ENCODE measurements at regions not wholly inside any gene's neighbourhood (a gene's known extent, or its start where the extent isn't known, plus 50 kb on each side); places are given as distances from the start of the nearest gene placed in this dataset.
"Not testable (repeated sequence)": the region's sequence is repeated elsewhere in the genome, so short reads cannot be mapped to it uniquely, and the experiment has no call there.

GRCh38 chr10:25820874-25821273, 113.2 kb upstream of the MYO3A start:
- ATAC-seq (ENCODE audit: low read depth in 2 of 2) (peak; percentile 12 to 40), DNase-seq (no peak)
- peaks cover 9 to 11% (median 9%) of the 10 kb centered on the region in 3 donors for H3K4me1 Mint-ChIP-seq
- peaks cover 0 to 8% of the 10 kb centered on the region in 2 donors for H3K36me3 Mint-ChIP-seq
- peak overlapping the region; percentile 39 to 87 (median 70) for H3K4me3 Mint-ChIP-seq
- H3K27ac Mint-ChIP-seq, result peak overlapping the region in 5 of 6 donors; percentile 0 to 78 (median 65)
- peaks cover 0 to 13% (median 0%) of the 10 kb centered on the region in 3 donors for H3K27me3 Mint-ChIP-seq
- peaks cover 0 to 11% (median 4%) of the 10 kb centered on the region in 7 donors for H3K9me3 Mint-ChIP-seq

- peaks cover 10 to 20% (median 15%) of the 10 kb centered on the region in 3 donors for H3K27me3 Mint-ChIP-seq
- H3K4me3 Mint-ChIP-seq, result no peak overlapping the region
- ATAC-seq (ENCODE audit: low read depth in 2 of 2), result no peak
- H3K4me1 Mint-ChIP-seq, result peaks cover 9 to 11% (median 9%) of the 10 kb centered on the region in 3 donors
- peaks cover 0 to 11% (median 4%) of the 10 kb centered on the region in 7 donors for H3K9me3 Mint-ChIP-seq
- DNase-seq, result no peak
- peak overlapping the region in 1 of 6 donors; percentile 68 for H3K27ac Mint-ChIP-seq
- peaks cover 0 to 8% of the 10 kb centered on the region in 2 donors for H3K36me3 Mint-ChIP-seq
Measured at GRCh38 chr10:25824050-25824449, 110.0 kb upstream of the MYO3A start.

GRCh38 chr10:25828475-25828874, 105.6 kb upstream of the MYO3A start:
- Mint-ChIP-seq H3K27me3 (peaks cover 18 to 26% (median 24%) of the 10 kb centered on the region in 3 donors), H3K9me3 (peaks cover 0 to 2% (median 0%) of the 10 kb centered on the region in 7 donors), H3K36me3 (no peaks in the 10 kb centered on the region), H3K4me1 (no peaks in the 10 kb centered on the region), H3K27ac (no peak overlapping the region), H3K4me3 (no peak overlapping the region)
- ATAC-seq (ENCODE audit: low read depth in 2 of 2), result no peak
- DNase-seq, result no peak

GRCh38 chr10:25831080-25831479, 102.9 kb upstream of the MYO3A start:
- no peak for ATAC-seq (ENCODE audit: low read depth in 2 of 2)
- Mint-ChIP-seq H3K36me3 (no peaks in the 10 kb centered on the region), H3K4me3 (no peak overlapping the region), H3K27me3 (peaks cover 18 to 29% (median 26%) of the 10 kb centered on the region in 3 donors), H3K27ac (no peak overlapping the region), H3K9me3 (peaks cover 0 to 7% (median 2%) of the 10 kb centered on the region in 7 donors), H3K4me1 (no peaks in the 10 kb centered on the region)
- no peak for DNase-seq

DNA sequence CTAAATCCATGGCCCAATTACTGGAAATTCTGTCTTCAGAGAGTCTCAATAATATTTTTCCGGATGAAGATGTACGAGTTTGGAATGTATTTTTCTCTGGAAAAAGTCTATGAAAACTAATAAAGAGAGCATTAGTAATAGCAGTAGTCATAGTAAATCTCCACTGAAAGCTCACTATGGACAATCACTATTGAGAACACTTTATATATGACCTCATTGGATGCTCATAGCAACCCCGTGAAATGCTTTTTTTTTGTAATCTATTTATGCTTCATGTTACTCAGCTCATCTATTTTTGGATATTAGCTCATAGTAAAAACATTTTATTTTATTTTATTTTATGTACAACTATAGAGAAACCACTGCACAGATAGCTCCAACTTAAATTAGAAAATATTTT, 94.3 kb upstream of the MYO3A start:
- H3K27ac Mint-ChIP-seq, result no peak overlapping the region
- ATAC-seq (ENCODE audit: low read depth in 2 of 2) (no peak), DNase-seq (no peak)
- no peaks in the 10 kb centered on the region for H3K4me1 Mint-ChIP-seq
- H3K4me3 Mint-ChIP-seq, result no peak overlapping the region
- H3K27me3 Mint-ChIP-seq, result peaks cover 7 to 18% (median 13%) of the 10 kb centered on the region in 3 donors
- H3K9me3 Mint-ChIP-seq, result peaks cover 0 to 8% (median 5%) of the 10 kb centered on the region in 7 donors
- H3K36me3 Mint-ChIP-seq, result no peaks in the 10 kb centered on the region

DNA sequence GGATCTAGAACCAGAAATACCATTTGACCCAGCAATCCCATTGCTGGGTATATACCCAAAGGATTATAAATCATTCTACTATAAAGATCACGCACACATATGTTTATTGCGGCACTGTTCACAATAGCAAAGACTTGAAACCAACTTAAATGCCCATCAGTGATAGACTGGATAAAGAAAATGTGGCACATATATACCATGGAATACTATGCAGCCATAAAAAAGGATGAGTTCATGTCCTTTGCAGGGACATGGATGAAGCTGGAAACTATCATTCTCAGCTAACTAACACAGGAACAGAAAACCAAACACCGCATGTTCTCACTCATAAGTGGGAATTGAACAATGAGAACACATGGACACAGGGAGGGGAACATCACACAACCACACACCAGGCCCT, 93.2 kb upstream of the MYO3A start:
- not testable (repeated sequence) for H3K4me3 Mint-ChIP-seq; H3K4me1 Mint-ChIP-seq; H3K36me3 Mint-ChIP-seq; DNase-seq; H3K27ac Mint-ChIP-seq; ATAC-seq (ENCODE audit: low read depth in 2 of 2); H3K9me3 Mint-ChIP-seq
- peaks cover 7 to 18% (median 13%) of the 10 kb centered on the region in 3 donors for H3K27me3 Mint-ChIP-seq

- Mint-ChIP-seq H3K9me3 (peaks cover 0 to 5% (median 2%) of the 10 kb centered on the region in 7 donors), H3K36me3 (no peaks in the 10 kb centered on the region), H3K4me1 (no peaks in the 10 kb centered on the region), H3K4me3 (no peak overlapping the region), H3K27me3 (peaks cover 5 to 15% (median 13%) of the 10 kb centered on the region in 3 donors), H3K27ac (peak overlapping the region in 1 of 6 donors; percentile 20)
- ATAC-seq (ENCODE audit: low read depth in 2 of 2) (no peak), DNase-seq (no peak)
Measured at GRCh38 chr10:25842146-25842545, 91.9 kb upstream of the MYO3A start.

DNA sequence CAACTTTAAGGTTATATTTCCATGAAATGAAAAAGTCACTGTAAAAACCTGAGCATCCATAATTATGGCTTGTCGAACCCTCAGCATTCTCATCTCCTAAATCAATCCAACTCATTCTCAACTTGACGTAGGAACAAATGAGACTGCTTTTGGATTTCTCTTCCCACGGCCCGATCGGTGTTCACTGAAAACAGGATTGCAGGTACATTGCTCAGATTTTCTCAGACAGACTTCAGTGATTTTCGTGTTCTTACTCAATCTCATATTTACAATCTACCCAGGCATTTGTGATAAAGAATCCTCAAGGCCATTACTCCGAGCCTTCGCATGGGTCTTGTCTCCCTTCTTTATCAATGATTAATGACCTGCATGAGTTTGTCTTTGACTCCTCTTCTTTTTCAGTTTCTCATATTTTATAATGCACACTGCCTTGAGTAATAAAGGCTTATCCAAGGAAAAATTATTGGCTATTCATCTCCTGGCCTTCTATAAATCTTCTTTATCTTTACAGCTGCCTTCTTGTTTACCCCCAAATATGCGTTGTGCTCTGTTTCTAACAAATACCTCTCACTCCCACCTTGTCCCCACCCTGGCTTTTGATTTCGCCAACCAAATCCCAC, 90.4 kb upstream of the MYO3A start:
- H3K27me3 Mint-ChIP-seq, result peaks cover 3 to 21% (median 19%) of the 10 kb centered on the region in 3 donors
- no peak for ATAC-seq (ENCODE audit: low read depth in 2 of 2)
- H3K27ac Mint-ChIP-seq, result no peak overlapping the region

GRCh38 chr10:25844716-25845115, 89.3 kb upstream of the MYO3A start:
- not testable (repeated sequence) for H3K4me1 Mint-ChIP-seq; H3K9me3 Mint-ChIP-seq; H3K4me3 Mint-ChIP-seq; H3K27ac Mint-ChIP-seq; DNase-seq; ATAC-seq (ENCODE audit: low read depth in 2 of 2); H3K36me3 Mint-ChIP-seq
- peaks cover 7 to 29% (median 26%) of the 10 kb centered on the region in 3 donors for H3K27me3 Mint-ChIP-seq

More for the DNA sequence above, 90.4 kb upstream of the MYO3A start:
- Mint-ChIP-seq H3K4me3 (no peak overlapping the region), H3K36me3 (no peaks in the 10 kb centered on the region), H3K4me1 (no peaks in the 10 kb centered on the region), H3K9me3 (peaks cover 2 to 5% (median 4%) of the 10 kb centered on the region in 7 donors)
- DNase-seq, result no peak

DNA sequence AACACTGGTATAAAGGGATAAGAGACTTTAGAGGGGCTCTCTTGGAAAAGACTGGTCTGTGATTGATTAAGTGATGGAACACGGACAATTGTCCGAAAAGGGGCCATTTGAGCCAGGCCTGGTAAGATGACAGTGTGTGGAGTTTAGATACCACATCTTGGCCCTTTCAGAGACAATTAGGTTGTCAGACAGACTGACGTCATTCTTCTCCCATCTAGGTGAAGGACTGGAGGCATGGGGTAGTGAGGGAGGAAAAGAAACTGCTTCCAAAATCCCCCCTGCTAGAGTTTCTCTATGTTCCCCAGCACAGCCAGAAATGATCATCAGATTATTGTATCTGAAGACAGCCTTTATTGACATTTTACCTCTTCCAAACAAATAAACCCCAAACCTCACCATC, 84.8 kb upstream of the MYO3A start:
- Mint-ChIP-seq H3K36me3 (no peaks in the 10 kb centered on the region), H3K4me3 (no peak overlapping the region)
- ATAC-seq (ENCODE audit: low read depth in 2 of 2), result no peak

DNA sequence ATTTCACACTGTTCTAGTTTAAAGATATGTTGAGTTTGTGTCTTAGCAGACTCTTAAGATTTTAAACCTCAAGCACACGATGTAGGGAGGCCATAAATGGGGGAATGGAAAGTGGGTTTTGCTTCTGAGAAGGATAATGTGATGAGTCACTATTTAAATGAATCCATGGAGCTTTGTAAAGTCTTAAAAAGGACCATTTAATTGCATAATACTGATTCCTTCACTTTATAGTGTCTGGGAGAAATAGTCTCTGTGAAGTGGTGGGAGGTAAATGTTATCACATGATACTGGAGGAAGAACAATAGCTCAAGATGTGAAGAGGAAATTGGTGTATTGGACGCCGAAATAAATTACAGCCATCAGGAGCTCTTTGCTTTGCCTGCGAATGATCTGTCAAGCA, 84.0 kb upstream of the MYO3A start:
- Mint-ChIP-seq H3K9me3 (peaks cover 0 to 6% (median 3%) of the 10 kb centered on the region in 7 donors), H3K4me3 (no peak overlapping the region), H3K27me3 (peaks cover 27 to 52% (median 42%) of the 10 kb centered on the region in 3 donors), H3K36me3 (no peaks in the 10 kb centered on the region), H3K27ac (no peak overlapping the region), H3K4me1 (no peaks in the 10 kb centered on the region)
- DNase-seq, result no peak
- ATAC-seq (ENCODE audit: low read depth in 2 of 2), result no peak

More for the DNA sequence above, 84.8 kb upstream of the MYO3A start:
- no peak overlapping the region for H3K27ac Mint-ChIP-seq
- H3K9me3 Mint-ChIP-seq, result peaks cover 0 to 6% (median 3%) of the 10 kb centered on the region in 7 donors
- peaks cover 27 to 52% (median 42%) of the 10 kb centered on the region in 3 donors for H3K27me3 Mint-ChIP-seq
- DNase-seq, result no peak
- H3K4me1 Mint-ChIP-seq, result no peaks in the 10 kb centered on the region

DNA sequence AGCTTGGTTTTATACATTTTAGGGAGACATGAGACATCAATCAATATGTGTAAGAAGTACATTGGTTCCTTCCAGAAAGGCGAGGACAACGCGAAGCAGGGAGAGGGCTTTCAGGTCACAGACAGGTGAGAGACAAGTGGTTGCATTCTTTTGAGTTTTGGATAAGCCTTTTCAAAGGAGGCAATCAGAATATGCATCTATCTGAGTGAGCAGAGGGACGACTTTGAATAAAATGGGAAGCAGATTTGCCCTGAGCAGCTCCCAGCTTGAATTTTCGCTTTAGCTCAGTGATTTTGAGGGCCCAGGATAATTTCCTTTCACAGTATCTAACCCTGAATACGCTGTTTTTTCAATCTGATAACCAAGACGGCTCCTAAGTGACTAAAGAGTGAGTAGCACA, 82.5 kb upstream of the MYO3A start:
- Mint-ChIP-seq H3K4me3 (no peak overlapping the region), H3K36me3 (no peaks in the 10 kb centered on the region), H3K27me3 (peaks cover 31 to 56% (median 42%) of the 10 kb centered on the region in 3 donors), H3K4me1 (no peaks in the 10 kb centered on the region), H3K9me3 (peaks cover 0 to 6% (median 3%) of the 10 kb centered on the region in 7 donors), H3K27ac (no peak overlapping the region)
- no peak for DNase-seq
- ATAC-seq (ENCODE audit: low read depth in 2 of 2), result no peak

DNA sequence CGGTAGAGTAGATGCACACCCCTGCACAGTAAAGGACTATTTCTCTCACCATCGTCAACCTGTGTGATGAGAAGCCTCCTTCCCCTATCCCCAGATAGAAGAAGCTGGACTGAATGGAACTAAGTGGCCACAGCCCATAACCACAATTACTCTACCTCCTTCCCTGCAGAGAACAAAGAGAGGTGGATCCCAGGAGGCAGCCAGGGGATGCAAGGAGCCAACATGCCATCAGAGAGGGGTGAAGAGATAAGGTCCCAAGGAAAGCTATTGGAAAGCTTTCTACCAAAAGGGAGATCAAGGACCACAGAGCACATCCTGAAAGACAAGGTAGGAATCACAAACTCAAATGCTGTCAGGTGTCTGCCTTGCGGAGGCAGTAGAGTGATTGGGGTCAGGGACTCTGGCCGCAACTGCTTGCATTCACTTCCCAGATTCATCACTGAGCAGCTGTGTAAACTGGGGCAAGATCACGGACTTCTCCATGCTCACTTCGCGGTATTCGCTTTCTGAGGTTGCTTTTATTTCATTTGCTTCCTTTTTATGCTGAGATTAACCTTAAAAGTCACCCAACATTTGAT, 81.6 kb upstream of the MYO3A start:
- Mint-ChIP-seq H3K4me3 (no peak overlapping the region), H3K9me3 (peaks cover 0 to 6% (median 3%) of the 10 kb centered on the region in 7 donors), H3K27ac (peak overlapping the region in 2 of 6 donors; percentile 39 to 50), H3K36me3 (no peaks in the 10 kb centered on the region), H3K4me1 (no peaks in the 10 kb centered on the region), H3K27me3 (peaks cover 36 to 63% (median 42%) of the 10 kb centered on the region in 3 donors)
- no peak for ATAC-seq (ENCODE audit: low read depth in 2 of 2)
- no peak for DNase-seq

GRCh38 chr10:25858076-25858475, 76.0 kb upstream of the MYO3A start:
- ATAC-seq (ENCODE audit: low read depth in 2 of 2) (no peak), DNase-seq (no peak)
- H3K4me3 Mint-ChIP-seq, result no peak overlapping the region
- no peaks in the 10 kb centered on the region for H3K4me1 Mint-ChIP-seq
- H3K9me3 Mint-ChIP-seq, result peaks cover 0 to 8% (median under 1%) of the 10 kb centered on the region in 7 donors
- no peak overlapping the region for H3K27ac Mint-ChIP-seq
- H3K27me3 Mint-ChIP-seq, result peaks cover 9 to 29% (median 16%) of the 10 kb centered on the region in 3 donors
- H3K36me3 Mint-ChIP-seq, result no peaks in the 10 kb centered on the region

Measured in naive B cell (primary cell).